ENCODE measurements at regions not wholly inside any gene's neighbourhood (a gene's known extent, or its start where the extent isn't known, plus 50 kb on each side); places are given as distances from the start of the nearest gene placed in this dataset.

DNA sequence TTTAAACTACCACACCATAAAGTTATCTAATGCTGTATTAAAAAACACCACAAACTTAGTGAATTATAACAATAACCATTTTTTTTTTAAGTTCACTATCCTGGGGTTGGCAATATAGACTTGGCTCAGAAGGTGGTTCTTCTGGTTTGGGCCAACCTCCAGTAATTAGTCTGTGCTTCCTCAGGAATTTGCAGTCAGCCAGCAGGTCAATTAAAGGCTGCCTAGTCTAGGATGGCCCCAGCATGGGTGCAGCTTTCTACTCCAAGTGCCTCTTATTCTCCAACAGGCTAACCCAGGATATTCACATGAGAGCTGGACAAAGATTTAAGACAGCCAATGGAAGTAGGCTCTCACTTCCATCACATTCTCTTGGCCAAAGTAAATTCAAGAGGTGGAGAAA is 379.1 kb upstream of the FIGN start:
- TF ChIP-seq, protein P1, sequence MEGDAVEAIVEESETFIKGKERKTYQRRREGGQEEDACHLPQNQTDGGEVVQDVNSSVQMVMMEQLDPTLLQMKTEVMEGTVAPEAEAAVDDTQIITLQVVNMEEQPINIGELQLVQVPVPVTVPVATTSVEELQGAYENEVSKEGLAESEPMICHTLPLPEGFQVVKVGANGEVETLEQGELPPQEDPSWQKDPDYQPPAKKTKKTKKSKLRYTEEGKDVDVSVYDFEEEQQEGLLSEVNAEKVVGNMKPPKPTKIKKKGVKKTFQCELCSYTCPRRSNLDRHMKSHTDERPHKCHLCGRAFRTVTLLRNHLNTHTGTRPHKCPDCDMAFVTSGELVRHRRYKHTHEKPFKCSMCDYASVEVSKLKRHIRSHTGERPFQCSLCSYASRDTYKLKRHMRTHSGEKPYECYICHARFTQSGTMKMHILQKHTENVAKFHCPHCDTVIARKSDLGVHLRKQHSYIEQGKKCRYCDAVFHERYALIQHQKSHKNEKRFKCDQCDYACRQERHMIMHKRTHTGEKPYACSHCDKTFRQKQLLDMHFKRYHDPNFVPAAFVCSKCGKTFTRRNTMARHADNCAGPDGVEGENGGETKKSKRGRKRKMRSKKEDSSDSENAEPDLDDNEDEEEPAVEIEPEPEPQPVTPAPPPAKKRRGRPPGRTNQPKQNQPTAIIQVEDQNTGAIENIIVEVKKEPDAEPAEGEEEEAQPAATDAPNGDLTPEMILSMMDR (IDR thresholded peaks at IDR 0.05): no peak
- no peak for TF ChIP-seq POLR2A (IDR thresholded peaks at IDR 0.05)
- no peak for TF ChIP-seq POLR2AphosphoS5 (IDR thresholded peaks at IDR 0.05)

All from suprapubic skin (tissue), 4 donors.